H9 (cell line): ENCODE measurements at regions not wholly inside any gene's neighbourhood (a gene's known extent, or its start where the extent isn't known, plus 50 kb on each side); places are given as distances from the start of the nearest gene placed in this dataset.

ENCODE experiments used
- DNase-seq: peaks from one replicate; pipeline ENCODE4 v3.0.0-alpha.2; 2017
- H2AFZ ChIP-seq: one replicate; pipeline ENCODE4 v1.6.1; 2013; ENCODE audit warnings: mild to moderate bottlenecking, low read length, control low read depth, moderate library complexity
- H2AK5ac ChIP-seq: 2 replicates; pipeline ENCODE4 v1.6.1; 2013; ENCODE audit warnings: low read length, control low read depth, mixed read lengths; ENCODE audit not compliant: insufficient read length
- H2BK120ac ChIP-seq: one replicate; pipeline ENCODE4 v1.6.1; 2013; ENCODE audit warnings: low read depth, mild to moderate bottlenecking, low read length, control low read depth, inconsistent platforms; ENCODE audit not compliant: poor library complexity, severe bottlenecking
- H2BK12ac ChIP-seq: 2 replicates; pipeline ENCODE4 v1.6.1; 2013; ENCODE audit warnings: low read length, control low read depth, mixed read lengths, low read depth; ENCODE audit not compliant: insufficient read length
- H2BK15ac ChIP-seq: 2 replicates; pipeline ENCODE4 v1.6.1; 2013; ENCODE audit warnings: low read depth, low read length, control low read depth
- H2BK20ac ChIP-seq: one replicate; pipeline ENCODE4 v1.6.1; 2013; ENCODE audit warnings: low read depth, mild to moderate bottlenecking, low read length, control low read depth, inconsistent platforms; ENCODE audit not compliant: poor library complexity, severe bottlenecking
- H2BK5ac ChIP-seq: 2 replicates; pipeline ENCODE4 v1.6.1; 2013; ENCODE audit warnings: low read length, control low read depth, mixed read lengths; ENCODE audit not compliant: insufficient read length
- H3K14ac ChIP-seq: 2 replicates; pipeline ENCODE4 v1.6.1; 2013; ENCODE audit warnings: low read length, control low read depth; ENCODE audit not compliant: insufficient read depth
- H3K18ac ChIP-seq: 2 replicates; pipeline ENCODE4 v1.6.1; 2013; ENCODE audit warnings: low read depth, mild to moderate bottlenecking, mixed read lengths, low read length, control low read depth; ENCODE audit not compliant: insufficient read length
- H3K23ac ChIP-seq: 2 replicates; pipeline ENCODE4 v1.6.1; 2013; ENCODE audit warnings: low read length, control low read depth, mixed read lengths, low read depth; ENCODE audit not compliant: insufficient read length
- H3K23me2 ChIP-seq: 2 replicates; pipeline ENCODE4 v1.6.1; 2013; ENCODE audit warnings: low read depth, mild to moderate bottlenecking, mixed read lengths, low read length, control low read depth; ENCODE audit not compliant: insufficient read length, poor library complexity, severe bottlenecking
- H3K27ac ChIP-seq: 2 replicates; pipeline ENCODE4 v1.5.1; 2013; ENCODE audit warnings: low read length, control low read depth, mixed read lengths, low read depth; ENCODE audit not compliant: insufficient read length
- H3K27me3 ChIP-seq: 2 replicates; pipeline ENCODE4 v1.6.1; 2013; ENCODE audit warnings: low read length, control low read depth, inconsistent platforms; ENCODE audit not compliant: insufficient read depth
- H3K4ac ChIP-seq: 2 replicates; pipeline ENCODE4 v1.6.1; 2013; ENCODE audit warnings: low read depth, mild to moderate bottlenecking, control low read depth, inconsistent platforms, low read length, moderate library complexity
- H3K4me1 ChIP-seq: 2 replicates; pipeline ENCODE4 v1.6.1; 2013; ENCODE audit warnings: low read length, control low read depth, inconsistent platforms; ENCODE audit not compliant: insufficient read depth
- H3K4me2 ChIP-seq: 2 replicates; pipeline ENCODE4 v1.6.1; 2013; ENCODE audit warnings: low read length, control low read depth, mixed read lengths; ENCODE audit not compliant: insufficient read length, insufficient read depth
- H3K56ac ChIP-seq: 2 replicates; pipeline ENCODE4 v1.6.1; 2013; ENCODE audit warnings: low read depth, mild to moderate bottlenecking, mixed read lengths, low read length, control low read depth; ENCODE audit not compliant: insufficient read length
- H3K79me1 ChIP-seq: 2 replicates; pipeline ENCODE4 v1.6.1; 2013; ENCODE audit warnings: low read depth, mild to moderate bottlenecking, moderate library complexity, low read length, control low read depth, inconsistent platforms; ENCODE audit not compliant: insufficient read depth, poor library complexity, severe bottlenecking
- H3K79me2 ChIP-seq: 2 replicates; pipeline ENCODE4 v1.6.1; 2013; ENCODE audit warnings: low read length, control low read depth, inconsistent platforms; ENCODE audit not compliant: insufficient read depth
- H3K9ac ChIP-seq: 2 replicates; pipeline ENCODE4 v1.6.1; 2013; ENCODE audit warnings: low read length, control low read depth, mixed read lengths; ENCODE audit not compliant: insufficient read length; ENCODE audit errors: extremely low read depth
- H3K9me3 ChIP-seq: one replicate; pipeline ENCODE4 v1.6.1; 2013; ENCODE audit warnings: low read depth, low read length, inconsistent platforms; ENCODE audit not compliant: control insufficient read depth
- H3T11ph ChIP-seq: one replicate; pipeline ENCODE4 v1.6.1; 2013; ENCODE audit warnings: mild to moderate bottlenecking, low read length, control low read depth, inconsistent platforms
- H4K20me1 ChIP-seq: one replicate; pipeline ENCODE4 v1.6.1; 2013; ENCODE audit not compliant: control insufficient read depth, insufficient read length, insufficient read depth
- H4K5ac ChIP-seq: 2 replicates; pipeline ENCODE4 v1.6.1; 2013; ENCODE audit warnings: low read depth, mild to moderate bottlenecking, mixed read lengths, low read length, control low read depth; ENCODE audit not compliant: insufficient read length
- H4K8ac ChIP-seq: replicated peaks from 2 replicates; pipeline ENCODE4 v1.6.1; 2013; ENCODE audit warnings: low read length, control low read depth, mixed read lengths, low read depth; ENCODE audit not compliant: insufficient read length
- H4K91ac ChIP-seq: 2 replicates; pipeline ENCODE4 v1.6.1; 2013; ENCODE audit warnings: low read depth, mild to moderate bottlenecking, moderate library complexity, mixed read lengths, low read length, control low read depth; ENCODE audit not compliant: insufficient read length
- H3K27ac Mint-ChIP-seq, 3 experiments: 2 replicates in 2 of 3; 3 replicates in 1 of 3; pipeline ENCODE4 v1.8.0; 2020 to 2021; ENCODE audit warnings: mixed read lengths in 3 of 3, mild to moderate bottlenecking in 1 of 3, moderate library complexity in 1 of 3
- H3K27me3 Mint-ChIP-seq: 2 replicates; pipeline ENCODE4 v1.8.0; 2021; ENCODE audit warnings: low read depth, mild to moderate bottlenecking, moderate library complexity, mixed read lengths
- H3K36me3 Mint-ChIP-seq, 3 experiments: 2 replicates in 2 of 3; 3 replicates in 1 of 3; pipeline ENCODE4 v1.8.0; 2020 to 2021; ENCODE audit warnings: low read depth in 3 of 3, mixed read lengths in 3 of 3; ENCODE audit not compliant: insufficient read depth in 1 of 3
- H3K4me1 Mint-ChIP-seq, 2 experiments: 2 replicates each; pipeline ENCODE4 v1.8.0; 2020; ENCODE audit warnings: mixed read lengths in 2 of 2
- H3K4me3 Mint-ChIP-seq, 2 experiments: 2 replicates in 1 of 2; 3 replicates in 1 of 2; pipeline ENCODE4 v1.8.0; 2020 to 2021; ENCODE audit warnings: mild to moderate bottlenecking in 2 of 2, mixed read lengths in 2 of 2, moderate library complexity in 1 of 2
- H3K9me3 Mint-ChIP-seq, 2 experiments: 2 replicates in 1 of 2; 3 replicates in 1 of 2; pipeline ENCODE4 v1.8.0; 2020; ENCODE audit warnings: mild to moderate bottlenecking in 2 of 2, mixed read lengths in 2 of 2, moderate library complexity in 1 of 2
- CTCF ChIP-seq: fragments of 200-600 bp; sonication (generic); conservative IDR thresholded peaks from 3 replicates; pipeline ENCODE4 v1.8.0; 2021; ENCODE audit warnings: antibody characterized with exemption, mild to moderate bottlenecking
- WGBS: extraction: QIAGEN DNeasy Blood & Tissue Kit; methylation state at CpG from one replicate; pipeline ENCODE4 v1.1.7; 2013; ENCODE audit warnings: missing lambda C conversion rate, low lambda C conversion rate, mixed read lengths; ENCODE audit not compliant: insufficient read length; ENCODE audit errors: extremely low coverage; 5-methylcytosine and 5-hydroxymethylcytosine counted together

GRCh38 chr7:12754179-12754578, 66.7 kb downstream of the ARL4A start:
- no peak overlapping the region for H3K4me3 Mint-ChIP-seq
- H3K27me3 Mint-ChIP-seq: no peaks in the 10 kb centered on the region; the same call in 1 of the 2 replicates
- no peak overlapping the region for H2BK120ac ChIP-seq
- no peak overlapping the region for H2AK5ac ChIP-seq
- no peak overlapping the region; a peak in 1 of 7 replicates for H3K27ac Mint-ChIP-seq
- no peaks in the 10 kb centered on the region for H3K9me3 Mint-ChIP-seq
- H3K79me1 ChIP-seq: no peaks in the 10 kb centered on the region
- no peak overlapping the region for H2BK20ac ChIP-seq
- TF ChIP-seq CTCF: no peak
- no CpG with 5 or more reads among the region's 3 CpGs for WGBS
- no peak overlapping the region for H3T11ph ChIP-seq
- no peak overlapping the region for H3K4ac ChIP-seq
- H3K23me2 ChIP-seq: no peaks in the 10 kb centered on the region
- H3K14ac ChIP-seq: no peak overlapping the region
- H3K9ac ChIP-seq: no peak overlapping the region
- peaks cover 13 to 20% of the 10 kb centered on the region in 2 experiments for H3K4me1 Mint-ChIP-seq
- H4K5ac ChIP-seq: no peak overlapping the region
- no peak overlapping the region for H2BK12ac ChIP-seq
- H4K91ac ChIP-seq: no peak overlapping the region
- no peaks in the 10 kb centered on the region for H3K9me3 ChIP-seq
- H3K27ac ChIP-seq: no peak overlapping the region
- no peak overlapping the region for H2AFZ ChIP-seq
- H4K20me1 ChIP-seq: no peaks in the 10 kb centered on the region
- no peak overlapping the region for H2BK15ac ChIP-seq
- no peak overlapping the region for H2BK5ac ChIP-seq
- H3K27me3 ChIP-seq: no peaks in the 10 kb centered on the region
- H3K79me2 ChIP-seq: no peaks in the 10 kb centered on the region
- no peak overlapping the region for H3K18ac ChIP-seq
- H3K36me3 Mint-ChIP-seq: no peaks in the 10 kb centered on the region
- no peak for DNase-seq
- H3K56ac ChIP-seq: no peak overlapping the region
- H3K4me2 ChIP-seq: no peak overlapping the region
- peaks cover 2% of the 10 kb centered on the region; the same call in 1 of the 2 replicates for H3K4me1 ChIP-seq
- no peak overlapping the region for H4K8ac ChIP-seq
- no peak overlapping the region for H3K23ac ChIP-seq
